Neutrophil (primary cell): ENCODE measurements at regions not wholly inside any gene's neighbourhood (a gene's known extent, or its start where the extent isn't known, plus 50 kb on each side); places are given as distances from the start of the nearest gene placed in this dataset.

Experiments used
- H3K27ac ChIP-seq: fragments of 200-600 bp; sonication (generic); 2 replicates; pipeline ENCODE4 v1.5.1; 2016; ENCODE audit warnings: mild to moderate bottlenecking, moderate library complexity
- H3K27me3 ChIP-seq: fragments of 200-600 bp; sonication (generic); 2 replicates; pipeline ENCODE4 v1.6.0; 2016; ENCODE audit warnings: mild to moderate bottlenecking
- H3K36me3 ChIP-seq: fragments of 200-600 bp; sonication (generic); 2 replicates; pipeline ENCODE4 v1.5.1; 2017
- H3K4me1 ChIP-seq, 2 experiments: fragments of 200-600 bp in 1 of 2; sonication (generic) in 1 of 2; 1 replicate in 1 of 2; 2 replicates in 1 of 2; pipeline versions ENCODE4 v1.5.1 to v1.6.1; 2013 to 2016; ENCODE audit warnings: low read depth in 1 of 2, low read length in 1 of 2, mild to moderate bottlenecking in 1 of 2, moderate library complexity in 1 of 2; ENCODE audit not compliant: control insufficient read depth in 1 of 2, insufficient read depth in 1 of 2
- H3K4me3 ChIP-seq, 2 experiments: fragments of 200-600 bp in 1 of 2; sonication (generic) in 1 of 2; 1 replicate in 1 of 2; 2 replicates in 1 of 2; pipeline ENCODE4 v1.5.1; 2013 to 2016; ENCODE audit warnings: low read depth in 1 of 2, low read length in 1 of 2, mild to moderate bottlenecking in 1 of 2, moderate library complexity in 1 of 2
- H3K9me3 ChIP-seq: fragments of 200-600 bp; sonication (generic); 2 replicates; pipeline ENCODE4 v1.5.1; 2016
- CTCF ChIP-seq: fragments of 200-600 bp; sonication (generic); IDR thresholded peaks from 2 replicates; pipeline ENCODE4 v1.5.1; 2016; ENCODE audit warnings: antibody characterized with exemption

- H3K4me1 ChIP-seq: no peaks in the 10 kb centered on the region
- H3K36me3 ChIP-seq: no peaks in the 10 kb centered on the region
- H3K27ac ChIP-seq: no peak overlapping the region
- no peak overlapping the region for H3K4me3 ChIP-seq
- H3K9me3 ChIP-seq: no peaks in the 10 kb centered on the region
- H3K27me3 ChIP-seq: no peaks in the 10 kb centered on the region
- no peak for TF ChIP-seq CTCF
Observed at GRCh38 chr2:220478305-220479058, 851.1 kb downstream of the SLC4A3 start.

GRCh38 chr2:220482716-220483115 lies 855.3 kb downstream of the SLC4A3 start:
- no peak for TF ChIP-seq CTCF

GRCh38 chr2:220489121-220489520 lies 861.7 kb downstream of the SLC4A3 start:
- Histone ChIP-seq H3K4me3 (no peak overlapping the region), H3K4me1 (no peaks in the 10 kb centered on the region)
- TF ChIP-seq CTCF: no peak

More at GRCh38 chr2:220482716-220483115, 855.3 kb downstream of the SLC4A3 start:
- no peak overlapping the region for H3K27ac ChIP-seq
- H3K9me3 ChIP-seq: no peaks in the 10 kb centered on the region
- H3K36me3 ChIP-seq: no peaks in the 10 kb centered on the region
- H3K4me1 ChIP-seq: no peaks in the 10 kb centered on the region
- H3K4me3 ChIP-seq: no peak overlapping the region
- H3K27me3 ChIP-seq: no peaks in the 10 kb centered on the region

GRCh38 chr2:220491670-220492069 lies 864.2 kb downstream of the SLC4A3 start:
- Histone ChIP-seq H3K36me3 (no peaks in the 10 kb centered on the region), H3K9me3 (no peaks in the 10 kb centered on the region), H3K4me3 (no peak overlapping the region), H3K27me3 (no peaks in the 10 kb centered on the region), H3K4me1 (no peaks in the 10 kb centered on the region), H3K27ac (no peak overlapping the region)
- no peak for TF ChIP-seq CTCF

More at GRCh38 chr2:220489121-220489520, 861.7 kb downstream of the SLC4A3 start:
- H3K27ac ChIP-seq: no peak overlapping the region
- no peaks in the 10 kb centered on the region for H3K9me3 ChIP-seq
- no peaks in the 10 kb centered on the region for H3K36me3 ChIP-seq
- H3K27me3 ChIP-seq: no peaks in the 10 kb centered on the region

- H3K4me3 ChIP-seq: no peak overlapping the region
Observed at GRCh38 chr2:220493871-220494525, 866.6 kb downstream of the SLC4A3 start.

More at GRCh38 chr2:220493871-220494525, 866.6 kb downstream of the SLC4A3 start:
- H3K27ac ChIP-seq: no peak overlapping the region
- no peaks in the 10 kb centered on the region for H3K27me3 ChIP-seq
- no peak for TF ChIP-seq CTCF
- H3K36me3 ChIP-seq: no peaks in the 10 kb centered on the region
- H3K9me3 ChIP-seq: no peaks in the 10 kb centered on the region
- H3K4me1 ChIP-seq: no peaks in the 10 kb centered on the region
